H1 (cell line): ENCODE measurements at regions not wholly inside any gene's neighbourhood (a gene's known extent, or its start where the extent isn't known, plus 50 kb on each side); places are given as distances from the start of the nearest gene placed in this dataset.

ENCODE experiments used
- SAP30 ChIP-seq: fragments of 300-600 bp; sonication (generic); IDR thresholded peaks from 2 replicates; pipeline ENCODE4 v1.7.1; 2012; ENCODE audit warnings: low read length, moderate library complexity, mild to moderate bottlenecking, inconsistent platforms; ENCODE audit not compliant: insufficient read depth, insufficient replicate concordance
- SP4 ChIP-seq: IDR thresholded peaks from 2 replicates; pipeline ENCODE4 v1.6.1; 2012; ENCODE audit warnings: low read length, inconsistent platforms

- TF ChIP-seq SAP30, result no peak
- TF ChIP-seq SP4, result no peak
Measured at GRCh38 chr17:63331301-63332061, 114.6 kb downstream of the CYB561 start (continued).
